Inferior parietal cortex (tissue), 1 donor: ENCODE measurements at regions not wholly inside any gene's neighbourhood (a gene's known extent, or its start where the extent isn't known, plus 50 kb on each side); places are given as distances from the start of the nearest gene placed in this dataset.

Experiments
- DNase-seq: peaks from one replicate; pipeline ENCODE4 v3.0.0-alpha.2; 2016; ENCODE audit errors: extremely low spot score

DNA sequence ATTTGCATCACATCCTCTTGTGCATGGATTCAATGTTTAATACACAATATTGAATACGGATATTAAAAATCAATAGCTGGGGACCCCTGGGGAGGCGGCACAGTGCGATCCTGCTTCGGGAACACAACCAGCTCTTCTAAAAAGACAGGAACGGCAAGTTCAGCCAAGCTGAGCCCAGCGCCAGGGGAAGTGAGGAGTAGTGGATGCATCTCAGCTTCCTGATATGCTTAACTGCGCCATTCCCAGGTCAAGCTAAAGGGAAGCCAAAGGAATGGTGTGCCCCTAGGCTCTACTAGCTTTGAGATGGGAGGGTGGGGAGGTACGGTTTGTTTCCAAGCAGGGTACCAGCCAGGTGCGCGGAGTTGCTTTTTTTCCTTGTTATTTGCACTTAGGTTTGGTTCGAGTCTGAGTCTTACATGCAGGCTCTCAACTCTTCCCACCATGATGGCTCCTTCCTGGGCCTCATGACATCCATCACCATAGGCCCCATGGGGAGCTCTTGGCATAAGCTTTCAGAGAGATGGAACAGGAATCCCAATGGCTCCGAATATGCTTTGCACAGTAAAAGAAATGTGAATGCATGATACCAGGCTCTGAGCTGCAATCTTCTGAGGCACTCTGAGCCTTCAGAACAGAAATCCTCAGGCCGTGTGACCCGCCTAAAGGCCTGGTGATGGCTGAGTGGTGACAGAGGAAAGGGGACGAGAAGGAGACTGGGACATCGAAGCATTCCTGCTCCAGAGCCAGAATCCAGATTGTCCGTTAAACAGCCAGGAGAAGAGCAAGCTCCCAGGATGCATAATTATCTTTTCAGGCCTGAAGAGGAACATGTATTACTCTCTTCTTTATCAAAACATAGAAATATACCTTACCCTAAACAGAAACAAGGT is 51.8 kb upstream of the BCOR start:
- DNase-seq, result no peak

DNA sequence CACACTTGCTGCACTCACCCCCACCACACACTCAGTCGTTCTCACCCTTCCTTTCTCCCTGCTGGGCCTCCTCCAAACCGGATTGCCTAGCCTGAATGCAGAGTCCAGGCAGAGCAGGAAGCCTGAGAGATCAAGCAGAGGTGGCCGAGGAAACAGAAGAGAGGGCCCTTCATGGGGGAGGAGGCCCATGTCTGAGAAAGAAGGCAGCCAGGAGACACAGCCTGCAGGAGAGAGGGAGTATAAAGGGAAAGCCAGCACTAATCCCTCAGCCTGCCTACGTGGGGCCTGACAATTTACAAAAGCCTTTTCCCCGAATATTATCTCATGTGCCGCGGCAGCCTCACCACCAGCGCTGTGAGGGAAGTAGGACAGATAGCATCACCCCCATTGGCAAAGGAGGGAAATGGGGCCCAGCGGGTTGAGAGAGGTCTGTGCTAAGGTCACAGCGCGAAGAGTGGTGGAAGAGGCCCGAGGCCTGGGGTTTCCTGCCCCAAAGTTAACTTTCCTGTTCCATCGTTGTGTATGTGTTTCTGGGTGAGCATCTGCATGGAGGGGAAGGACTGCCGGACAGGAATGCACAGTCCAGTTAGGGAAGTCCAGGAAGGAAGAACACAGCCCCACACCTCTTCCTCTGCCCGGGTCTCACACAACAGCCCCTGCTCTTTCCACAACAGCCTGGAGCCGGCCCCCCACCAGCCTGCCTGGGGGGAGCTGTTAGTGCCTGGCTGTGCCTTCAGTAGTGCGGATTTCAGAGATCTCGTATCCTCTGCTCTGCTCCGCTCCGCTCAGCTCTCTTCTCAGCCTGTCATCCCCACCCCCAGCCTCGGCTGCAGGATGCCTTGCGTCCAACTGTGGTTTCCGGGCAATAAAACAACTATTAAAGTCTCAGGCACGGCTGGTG is 50.9 kb upstream of the BCOR start:
- DNase-seq, result no peak

DNA sequence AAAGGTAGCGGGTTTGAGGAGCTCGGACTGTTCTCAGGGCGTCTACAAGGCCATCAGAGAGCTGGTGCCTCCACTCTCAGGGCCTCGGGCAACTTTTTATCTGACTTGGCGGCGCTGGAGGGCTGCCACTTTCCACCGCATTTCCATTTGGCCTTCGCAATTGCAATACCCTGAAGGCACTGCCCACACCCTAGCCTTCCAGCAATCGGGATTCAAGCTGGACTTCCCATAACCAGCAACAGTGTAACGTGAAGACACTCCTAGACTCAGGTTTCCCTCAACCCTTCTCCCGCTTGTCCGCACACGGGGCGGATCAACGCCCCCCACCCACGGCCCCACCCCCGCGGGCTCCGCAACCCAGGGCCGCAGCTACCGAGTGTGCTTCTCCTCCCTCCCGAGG is 50.2 kb upstream of the BCOR start:
- no peak for DNase-seq
